ENCODE measurements at regions not wholly inside any gene's neighbourhood (a gene's known extent, or its start where the extent isn't known, plus 50 kb on each side); places are given as distances from the start of the nearest gene placed in this dataset.

- intact Hi-C loops (cut with DNase I) = no loop called here
- no peaks in the 10 kb centered on the region for H3K4me1 ChIP-seq (replicated peaks)
- no peak overlapping the region for H3K27ac ChIP-seq
- no peaks in the 10 kb centered on the region for H3K9me3 ChIP-seq
- H3K4me3 ChIP-seq = no peak overlapping the region
- DNase-seq (ENCODE audit: low spot score) = peak; percentile 57
- TF ChIP-seq POLR2AphosphoS5 (IDR thresholded peaks at IDR 0.05) (no peak), POLR2A (IDR thresholded peaks at IDR 0.05) (no peak)
- TF ChIP-seq, protein P1, sequence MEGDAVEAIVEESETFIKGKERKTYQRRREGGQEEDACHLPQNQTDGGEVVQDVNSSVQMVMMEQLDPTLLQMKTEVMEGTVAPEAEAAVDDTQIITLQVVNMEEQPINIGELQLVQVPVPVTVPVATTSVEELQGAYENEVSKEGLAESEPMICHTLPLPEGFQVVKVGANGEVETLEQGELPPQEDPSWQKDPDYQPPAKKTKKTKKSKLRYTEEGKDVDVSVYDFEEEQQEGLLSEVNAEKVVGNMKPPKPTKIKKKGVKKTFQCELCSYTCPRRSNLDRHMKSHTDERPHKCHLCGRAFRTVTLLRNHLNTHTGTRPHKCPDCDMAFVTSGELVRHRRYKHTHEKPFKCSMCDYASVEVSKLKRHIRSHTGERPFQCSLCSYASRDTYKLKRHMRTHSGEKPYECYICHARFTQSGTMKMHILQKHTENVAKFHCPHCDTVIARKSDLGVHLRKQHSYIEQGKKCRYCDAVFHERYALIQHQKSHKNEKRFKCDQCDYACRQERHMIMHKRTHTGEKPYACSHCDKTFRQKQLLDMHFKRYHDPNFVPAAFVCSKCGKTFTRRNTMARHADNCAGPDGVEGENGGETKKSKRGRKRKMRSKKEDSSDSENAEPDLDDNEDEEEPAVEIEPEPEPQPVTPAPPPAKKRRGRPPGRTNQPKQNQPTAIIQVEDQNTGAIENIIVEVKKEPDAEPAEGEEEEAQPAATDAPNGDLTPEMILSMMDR (IDR thresholded peaks at IDR 0.05) = no peak
- 55% methylated on average over 21 of the region's 21 CpGs for WGBS
- no peaks in the 10 kb centered on the region for H3K36me3 ChIP-seq
- H3K27me3 ChIP-seq (replicated peaks; ENCODE audit: insufficient read depth) = peaks cover 2% of the 10 kb centered on the region
Measured at GRCh38 chr15:70252056-70252950, 154.6 kb upstream of the TLE3 start.

GRCh38 chr15:70251246-70251990, 153.7 kb upstream of the TLE3 start:
- no peak for DNase-seq (ENCODE audit: low spot score)
- H3K27me3 ChIP-seq (replicated peaks; ENCODE audit: insufficient read depth) = peaks cover 2% of the 10 kb centered on the region
- no peaks in the 10 kb centered on the region for H3K36me3 ChIP-seq
- TF ChIP-seq POLR2A (IDR thresholded peaks at IDR 0.05) (no peak), POLR2AphosphoS5 (IDR thresholded peaks at IDR 0.05) (no peak)
- TF ChIP-seq, protein P1 (IDR thresholded peaks at IDR 0.05) = no peak
- 87% methylated on average over 11 of the region's 11 CpGs for WGBS
- H3K4me3 ChIP-seq = no peak overlapping the region
- no peaks in the 10 kb centered on the region for H3K9me3 ChIP-seq
- H3K27ac ChIP-seq = no peak overlapping the region
- intact Hi-C loops (cut with DNase I) = no loop called here
- no peaks in the 10 kb centered on the region for H3K4me1 ChIP-seq (replicated peaks)

DNA sequence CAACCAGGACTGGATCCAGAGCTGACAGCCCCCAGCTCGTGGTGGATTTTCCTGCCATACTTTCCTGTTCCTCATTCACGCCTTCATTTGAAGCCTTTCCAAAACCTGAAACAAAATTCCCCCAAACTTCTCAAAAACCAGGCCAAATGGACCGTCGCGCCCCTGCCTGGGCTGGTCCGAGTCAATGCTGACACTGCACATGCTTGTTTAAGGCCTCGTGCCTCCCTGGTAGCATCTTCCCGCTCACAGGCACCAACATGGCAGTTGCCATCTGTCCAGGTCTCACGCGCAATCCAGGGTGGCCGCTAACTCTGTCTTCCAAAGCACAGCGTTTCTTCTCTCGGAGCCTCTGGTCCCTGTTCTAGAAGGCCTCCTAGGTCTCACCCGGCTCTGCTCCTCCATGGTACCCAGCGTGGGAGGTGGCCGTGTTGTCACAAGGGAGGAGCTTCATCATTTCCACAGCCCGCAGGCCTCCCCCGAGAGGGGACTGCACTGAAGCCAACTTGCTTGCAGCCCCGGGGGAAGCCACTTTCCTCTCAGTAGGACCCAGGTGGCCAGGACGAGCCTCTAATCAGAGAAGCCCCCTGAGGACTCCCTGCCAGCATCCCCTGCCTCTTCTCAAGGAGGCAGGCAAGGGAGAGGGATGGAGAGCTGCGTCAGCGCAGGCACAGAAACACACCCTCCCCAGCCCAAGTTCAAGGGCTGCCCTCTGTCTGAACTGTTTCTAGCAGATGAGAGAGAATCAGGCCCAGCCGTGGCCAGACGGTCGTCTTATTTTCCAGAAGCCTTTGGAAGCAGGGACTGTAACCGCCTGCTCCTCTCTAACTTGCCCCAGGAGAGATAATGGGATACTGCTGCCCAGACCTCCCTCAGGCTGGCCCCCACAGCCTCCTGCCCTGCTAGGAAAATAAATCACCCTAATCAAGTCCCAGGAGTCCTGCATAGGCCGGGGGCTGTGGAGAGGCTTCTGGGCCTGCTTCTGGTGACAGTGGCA, 152.8 kb upstream of the TLE3 start:
- H3K9me3 ChIP-seq = no peaks in the 10 kb centered on the region
- H3K27me3 ChIP-seq (replicated peaks; ENCODE audit: insufficient read depth) = peaks cover 2% of the 10 kb centered on the region
- intact Hi-C loops (cut with DNase I) = no loop called here
- H3K27ac ChIP-seq = no peak overlapping the region
- 86% methylated on average over 26 of the region's 27 CpGs for WGBS
- no peaks in the 10 kb centered on the region for H3K36me3 ChIP-seq
- DNase-seq (ENCODE audit: low spot score) = no peak
- TF ChIP-seq POLR2AphosphoS5 (IDR thresholded peaks at IDR 0.05) (no peak), POLR2A (IDR thresholded peaks at IDR 0.05) (no peak)
- TF ChIP-seq, protein P1 (IDR thresholded peaks at IDR 0.05) = no peak
- no peak overlapping the region for H3K4me3 ChIP-seq
- H3K4me1 ChIP-seq (replicated peaks) = no peaks in the 10 kb centered on the region

- Histone ChIP-seq H3K27ac (no peak overlapping the region), H3K9me3 (no peaks in the 10 kb centered on the region), H3K36me3 (no peaks in the 10 kb centered on the region), H3K27me3 (replicated peaks; ENCODE audit: insufficient read depth) (peaks cover 2% of the 10 kb centered on the region), H3K4me1 (replicated peaks) (no peaks in the 10 kb centered on the region), H3K4me3 (no peak overlapping the region)
- intact Hi-C loops (cut with DNase I) = no loop called here
- WGBS = 81% methylated on average over 6 of the region's 6 CpGs
- TF ChIP-seq, protein P1 (IDR thresholded peaks at IDR 0.05) = no peak
- TF ChIP-seq POLR2A (IDR thresholded peaks at IDR 0.05) (no peak), POLR2AphosphoS5 (IDR thresholded peaks at IDR 0.05) (no peak)
- no peak for DNase-seq (ENCODE audit: low spot score)
Measured at GRCh38 chr15:70249616-70250015, 151.9 kb upstream of the TLE3 start.

Data from prostate gland (tissue), 2 donors.